Upper lobe of left lung (tissue), 6 donors: ENCODE measurements at regions not wholly inside any gene's neighbourhood (a gene's known extent, or its start where the extent isn't known, plus 50 kb on each side); places are given as distances from the start of the nearest gene placed in this dataset.

Source experiments
- ATAC-seq, 2 donors: fragments of 200-7000 bp; cut with Tn5 transposase; one replicate each; pipeline ENCODE4 v1.9.1; 2022; ENCODE audit warnings: mild to moderate bottlenecking in 2 of 2, moderate library complexity in 2 of 2; ENCODE audit not compliant: low FRiP score in 2 of 2
- DNase-seq, 2 donors: peaks; one replicate each; pipeline ENCODE4 v3.0.0-alpha.2; 2019 to 2020
- H3K27ac ChIP-seq, 4 donors: fragments of 200-600 bp; sonication (generic); one replicate each; pipeline ENCODE4 v1.5.1; 2016 to 2019
- H3K27me3 ChIP-seq, 4 donors: fragments of 200-600 bp; sonication (generic); one replicate each; pipeline ENCODE4 v1.5.1; 2017 to 2019
- H3K36me3 ChIP-seq, 4 donors: fragments of 200-600 bp; sonication (generic); one replicate each; pipeline ENCODE4 v1.5.1; 2016 to 2019
- H3K4me1 ChIP-seq, 4 donors: fragments of 200-600 bp; sonication (generic); one replicate each; pipeline ENCODE4 v1.5.1; 2018 to 2019
- H3K4me3 ChIP-seq, 4 donors: fragments of 200-600 bp; sonication (generic); one replicate each; pipeline ENCODE4 v1.5.1; 2017 to 2019; ENCODE audit warnings: mild to moderate bottlenecking in 2 of 4, moderate library complexity in 1 of 4
- H3K9me3 ChIP-seq, 4 donors: fragments of 200-600 bp; sonication (generic); one replicate each; pipeline ENCODE4 v1.5.1; 2018 to 2019
- CTCF ChIP-seq, 6 experiments: fragments of 450-650 bp in 4 of 6; fragments of 200-600 bp in 2 of 6; sonication (generic) in 2 of 6; IDR thresholded peaks; one replicate each; pipeline ENCODE4 v1.5.1; 2016 to 2019; ENCODE audit warnings: antibody characterized with exemption in 6 of 6
- EP300 ChIP-seq, 4 donors: sonication (generic); formaldehyde crosslinking; IDR thresholded peaks; one replicate each; pipeline ENCODE4 v1.5.1; 2017; ENCODE audit warnings: antibody characterized with exemption in 4 of 4, control low read depth in 2 of 4
- POLR2A ChIP-seq, 4 donors: fragments of 450-650 bp; IDR thresholded peaks; one replicate each; pipeline ENCODE4 v1.5.1; 2016 to 2017; ENCODE audit warnings: antibody characterized with exemption in 4 of 4, mild to moderate bottlenecking in 2 of 4
- POLR2AphosphoS5 ChIP-seq, 2 donors: sonication (generic); formaldehyde crosslinking; IDR thresholded peaks; one replicate each; pipeline ENCODE4 v1.5.1; 2017; ENCODE audit warnings: antibody characterized with exemption in 2 of 2
- WGBS, 2 donors: methylation state at CpG; one replicate each; pipeline ENCODE4 v1.1.5; 2017 to 2018; 5-methylcytosine and 5-hydroxymethylcytosine counted together
- donor health status: DM: no; HTN: no; CAD: no; lungs with moderate emphysema.
- donor health status: DM: no; HTN: yes; CAD: no; lungs with severe emphysema.

DNA sequence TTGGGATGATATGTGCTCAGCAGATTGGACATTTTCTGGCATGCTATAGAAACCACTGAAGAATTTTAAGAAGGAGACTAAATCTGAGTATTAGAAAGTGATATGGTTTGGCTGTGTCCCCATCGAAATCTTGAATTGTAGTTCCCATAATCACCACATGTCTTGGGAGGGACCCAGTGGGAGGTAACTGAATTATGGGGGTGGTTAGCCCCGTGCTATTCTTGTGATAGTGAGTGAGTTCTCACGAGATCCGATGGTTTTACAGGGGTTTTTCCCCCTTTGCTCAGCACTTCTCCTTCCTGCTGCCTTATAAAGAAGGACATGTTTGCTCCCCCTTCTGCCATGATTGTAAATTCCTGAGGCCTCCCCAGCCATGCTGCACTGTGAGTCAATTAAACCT, 535.9 kb upstream of the VRK2 start:
- TF ChIP-seq CTCF (IDR thresholded peaks at IDR 0.05) (no peak), POLR2A (IDR thresholded peaks at IDR 0.05) (no peak), POLR2AphosphoS5 (IDR thresholded peaks at IDR 0.05) (no peak), EP300 (IDR thresholded peaks at IDR 0.05) (no peak)
- Histone ChIP-seq H3K4me1 (no peaks in the 10 kb centered on the region), H3K9me3 (no peaks in the 10 kb centered on the region), H3K36me3 (no peaks in the 10 kb centered on the region), H3K27me3 (no peaks in the 10 kb centered on the region), H3K27ac (no peak overlapping the region), H3K4me3 (no peak overlapping the region)
- DNase-seq (no peak), ATAC-seq (no peak)
- WGBS, 2 donors, result 77 to 95% methylated on average over 4 of the region's 4 CpGs

DNA sequence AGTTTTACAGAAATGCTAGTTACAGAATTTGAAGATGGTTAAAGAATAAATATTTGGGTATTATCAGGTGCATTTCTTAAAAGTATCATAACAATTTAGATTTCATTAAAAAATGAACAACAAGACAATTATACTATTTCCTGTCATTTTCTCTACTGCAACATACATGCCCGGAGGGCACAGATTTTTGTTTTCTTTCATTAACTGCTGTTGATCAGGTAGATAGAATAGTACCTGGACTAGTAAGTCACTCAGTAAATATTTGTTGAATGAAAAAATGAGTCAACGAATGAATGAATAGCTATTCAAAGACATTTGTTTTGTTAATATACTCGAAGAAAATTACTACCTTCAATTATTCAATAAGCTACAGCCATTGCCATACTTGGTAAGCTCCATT, 531.2 kb upstream of the VRK2 start:
- WGBS, 2 donors, result 38 to 43% methylated on average over 3 of the region's 3 CpGs

GRCh38 chr2:57516698-57517340, 529.8 kb upstream of the VRK2 start:
- 18 to 19% methylated on average over 7 of the region's 7 CpGs for WGBS, 2 donors

More for the DNA sequence above, 531.2 kb upstream of the VRK2 start:
- DNase-seq, result no peak
- Histone ChIP-seq H3K9me3 (no peaks in the 10 kb centered on the region), H3K4me1 (no peaks in the 10 kb centered on the region), H3K27ac (no peak overlapping the region), H3K36me3 (no peaks in the 10 kb centered on the region), H3K4me3 (no peak overlapping the region), H3K27me3 (no peaks in the 10 kb centered on the region)
- ATAC-seq, result no peak
- TF ChIP-seq POLR2AphosphoS5 (IDR thresholded peaks at IDR 0.05), result no peak
- no peak for TF ChIP-seq CTCF (IDR thresholded peaks at IDR 0.05)
- TF ChIP-seq POLR2A (IDR thresholded peaks at IDR 0.05), result no peak
- no peak for TF ChIP-seq EP300 (IDR thresholded peaks at IDR 0.05)

DNA sequence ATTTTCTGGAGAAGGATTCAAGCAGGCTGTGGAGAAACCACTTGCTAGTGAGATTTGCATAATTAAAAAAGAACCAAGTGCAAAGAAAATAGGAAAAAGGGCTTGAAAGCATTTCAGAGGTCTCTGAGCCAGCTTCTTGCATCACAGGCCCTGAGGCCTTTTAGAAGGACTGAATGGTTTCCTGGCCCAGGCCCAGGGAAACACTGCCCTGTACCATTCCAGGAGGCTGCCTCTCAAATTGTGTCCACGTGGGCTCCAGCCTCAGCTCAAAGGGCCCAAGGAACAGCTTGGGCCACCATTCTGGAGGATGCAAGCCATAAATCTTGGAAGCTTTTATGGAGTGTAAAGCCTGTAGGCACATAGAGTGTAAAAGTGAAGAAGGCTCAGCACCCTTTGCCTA, 523.3 kb upstream of the VRK2 start:
- no peak for TF ChIP-seq POLR2AphosphoS5 (IDR thresholded peaks at IDR 0.05)
- TF ChIP-seq EP300 (IDR thresholded peaks at IDR 0.05), result no peak
- TF ChIP-seq POLR2A (IDR thresholded peaks at IDR 0.05), result no peak
- no peak for TF ChIP-seq CTCF (IDR thresholded peaks at IDR 0.05)
- no peak overlapping the region for H3K27ac ChIP-seq
- no peaks in the 10 kb centered on the region for H3K27me3 ChIP-seq
- no peak overlapping the region for H3K4me3 ChIP-seq
- H3K4me1 ChIP-seq, result no peaks in the 10 kb centered on the region
- DNase-seq (no peak), ATAC-seq (no peak)
- no peaks in the 10 kb centered on the region for H3K9me3 ChIP-seq
- WGBS, 2 donors, result 60 to 82% methylated on average over 1 of the region's 1 CpG
- no peaks in the 10 kb centered on the region for H3K36me3 ChIP-seq

More at GRCh38 chr2:57516698-57517340, 529.8 kb upstream of the VRK2 start:
- H3K9me3 ChIP-seq, result no peaks in the 10 kb centered on the region
- H3K27me3 ChIP-seq, result no peaks in the 10 kb centered on the region
- H3K36me3 ChIP-seq, result no peaks in the 10 kb centered on the region
- no peak overlapping the region for H3K27ac ChIP-seq
- ATAC-seq (peak in 1 of 2 donors; percentile 72), DNase-seq (no peak)
- no peak for TF ChIP-seq POLR2AphosphoS5 (IDR thresholded peaks at IDR 0.05)
- TF ChIP-seq CTCF (IDR thresholded peaks at IDR 0.05), result peak in 5 of 6 experiments; percentile 20 to 60 (median 46)
- no peak for TF ChIP-seq POLR2A (IDR thresholded peaks at IDR 0.05)
- no peak for TF ChIP-seq EP300 (IDR thresholded peaks at IDR 0.05)
- no peak overlapping the region for H3K4me3 ChIP-seq
- H3K4me1 ChIP-seq, result no peaks in the 10 kb centered on the region

- Histone ChIP-seq H3K27ac (no peak overlapping the region), H3K4me1 (no peaks in the 10 kb centered on the region), H3K27me3 (no peaks in the 10 kb centered on the region), H3K4me3 (no peak overlapping the region), H3K36me3 (no peaks in the 10 kb centered on the region), H3K9me3 (no peaks in the 10 kb centered on the region)
- ATAC-seq (no peak), DNase-seq (no peak)
- 91 to 95% methylated on average over 1 of the region's 1 CpG for WGBS, 2 donors
- no peak for TF ChIP-seq POLR2A (IDR thresholded peaks at IDR 0.05)
- TF ChIP-seq CTCF (IDR thresholded peaks at IDR 0.05), result no peak
- TF ChIP-seq POLR2AphosphoS5 (IDR thresholded peaks at IDR 0.05), result no peak
- no peak for TF ChIP-seq EP300 (IDR thresholded peaks at IDR 0.05)
Observed at GRCh38 chr2:57527685-57528084, 518.9 kb upstream of the VRK2 start.
